Neural cell (in vitro differentiated cells): ENCODE measurements at regions not wholly inside any gene's neighbourhood (a gene's known extent, or its start where the extent isn't known, plus 50 kb on each side); places are given as distances from the start of the nearest gene placed in this dataset.

Experiments
- H2AFZ ChIP-seq: fragments of 200-600, 300-800 bp; sonication (generic), shearing (Covaris generic); 2 replicates; pipeline ENCODE4 v1.6.0; 2014; ENCODE audit warnings: low read depth, mild to moderate bottlenecking, antibody characterized with exemption, low read length, moderate library complexity
- H3F3A ChIP-seq: fragments of 200-600 bp; shearing (Covaris generic); 2 replicates; pipeline ENCODE4 v1.6.1; 2016; ENCODE audit warnings: mild to moderate bottlenecking, moderate library complexity, mixed read lengths, antibody characterized with exemption, low read length; ENCODE audit not compliant: insufficient read depth, poor library complexity, severe bottlenecking
- H3K27ac ChIP-seq: fragments of 200-600, 300-800 bp; sonication (generic), shearing (Covaris generic); 2 replicates; pipeline ENCODE4 v1.5.1; 2014; ENCODE audit warnings: mild to moderate bottlenecking, low read length, moderate library complexity
- H3K27me3 ChIP-seq: fragments of 300-800, 200-600 bp; sonication (generic), shearing (Covaris generic); 2 replicates; pipeline ENCODE4 v1.6.0; 2014; ENCODE audit warnings: mild to moderate bottlenecking, low read depth, low read length, moderate library complexity; ENCODE audit not compliant: insufficient read depth
- H3K36me3 ChIP-seq: fragments of 300-800, 200-600 bp; sonication (generic), shearing (Covaris generic); 2 replicates; pipeline ENCODE4 v1.5.1; 2014; ENCODE audit warnings: mild to moderate bottlenecking, antibody characterized with exemption, low read length, moderate library complexity; ENCODE audit not compliant: insufficient read depth
- H3K4me2 ChIP-seq: fragments of 300-800, 200-600 bp; sonication (generic), shearing (Covaris generic); 2 replicates; pipeline ENCODE4 v1.6.0; 2014; ENCODE audit warnings: mild to moderate bottlenecking, low read length
- H3K4me3 ChIP-seq: fragments of 300-800, 200-600 bp; sonication (generic), shearing (Covaris generic); 2 replicates; pipeline ENCODE4 v1.5.1; 2014; ENCODE audit warnings: mild to moderate bottlenecking, low read length, moderate library complexity
- H3K79me2 ChIP-seq: fragments of 200-600 bp; shearing (Covaris generic); replicated peaks from 2 replicates; pipeline ENCODE4 v1.6.0; 2014; ENCODE audit warnings: mild to moderate bottlenecking, low read length, moderate library complexity; ENCODE audit not compliant: insufficient read depth
- H3K9ac ChIP-seq: fragments of 300-800, 200-600 bp; sonication (generic), shearing (Covaris generic); 2 replicates; pipeline ENCODE4 v1.6.1; 2016; ENCODE audit warnings: mild to moderate bottlenecking, low read length, mixed read lengths
- H3K9me2 ChIP-seq: fragments of 200-600 bp; shearing (Covaris generic); 2 replicates; pipeline ENCODE4 v1.6.1; 2016; ENCODE audit warnings: mild to moderate bottlenecking, low read length, mixed read lengths; ENCODE audit not compliant: insufficient read depth
- H3K9me3 ChIP-seq: fragments of 200-600, 300-800 bp; sonication (generic), shearing (Covaris generic); 2 replicates; pipeline ENCODE4 v1.6.1; 2016; ENCODE audit warnings: mild to moderate bottlenecking, mixed run types, low read length, moderate library complexity, mixed read lengths
- H4K20me1 ChIP-seq: fragments of 200-600 bp; shearing (Covaris generic); 2 replicates; pipeline ENCODE4 v1.6.1; 2016; ENCODE audit warnings: mild to moderate bottlenecking, mixed run types; ENCODE audit not compliant: insufficient read depth
- EP300 ChIP-seq: fragments of 450-650 bp; conservative IDR thresholded peaks from 2 replicates; pipeline ENCODE4 v1.6.1; 2014; ENCODE audit warnings: antibody characterized with exemption, mild to moderate bottlenecking, moderate library complexity; ENCODE audit not compliant: poor library complexity, severe bottlenecking
- EZH2 ChIP-seq: fragments of 200-600, 300-800 bp; shearing (Covaris generic), sonication (generic); IDR thresholded peaks from 2 replicates; pipeline ENCODE4 v1.6.1; 2014; ENCODE audit warnings: antibody characterized with exemption, low read length, borderline replicate concordance, mild to moderate bottlenecking; ENCODE audit not compliant: insufficient read depth, poor library complexity, severe bottlenecking
- MXI1 ChIP-seq: fragments of 450-650 bp; conservative IDR thresholded peaks from 2 replicates; pipeline ENCODE4 v1.6.1; 2014; ENCODE audit warnings: antibody characterized with exemption, mild to moderate bottlenecking; ENCODE audit not compliant: poor library complexity, severe bottlenecking
- POLR2AphosphoS5 ChIP-seq: IDR thresholded peaks from 2 replicates; pipeline ENCODE4 v1.6.1; 2012
- RAD21 ChIP-seq: fragments of 450-650 bp; conservative IDR thresholded peaks from 2 replicates; pipeline ENCODE4 v1.6.1; 2014; ENCODE audit warnings: antibody characterized with exemption, mild to moderate bottlenecking, moderate library complexity
- SMC3 ChIP-seq: fragments of 450-650 bp; conservative IDR thresholded peaks from 2 replicates; pipeline ENCODE4 v1.6.1; 2014; ENCODE audit warnings: antibody characterized with exemption, mild to moderate bottlenecking, moderate library complexity; ENCODE audit not compliant: poor library complexity
- TAF1 ChIP-seq: IDR thresholded peaks from 2 replicates; pipeline ENCODE4 v1.6.1; 2012; ENCODE audit warnings: low read depth
- TF ChIP-seq, protein P1 (sequence below): IDR thresholded peaks from 2 replicates; pipeline ENCODE4 v1.6.1; 2012; ENCODE audit warnings: borderline replicate concordance
- TF ChIP-seq, protein P2 (sequence below): fragments of 450-650 bp; IDR thresholded peaks from 2 replicates; pipeline ENCODE4 v1.5.1; 2014; ENCODE audit warnings: antibody characterized with exemption, mild to moderate bottlenecking, moderate library complexity; ENCODE audit not compliant: poor library complexity, severe bottlenecking

DNA sequence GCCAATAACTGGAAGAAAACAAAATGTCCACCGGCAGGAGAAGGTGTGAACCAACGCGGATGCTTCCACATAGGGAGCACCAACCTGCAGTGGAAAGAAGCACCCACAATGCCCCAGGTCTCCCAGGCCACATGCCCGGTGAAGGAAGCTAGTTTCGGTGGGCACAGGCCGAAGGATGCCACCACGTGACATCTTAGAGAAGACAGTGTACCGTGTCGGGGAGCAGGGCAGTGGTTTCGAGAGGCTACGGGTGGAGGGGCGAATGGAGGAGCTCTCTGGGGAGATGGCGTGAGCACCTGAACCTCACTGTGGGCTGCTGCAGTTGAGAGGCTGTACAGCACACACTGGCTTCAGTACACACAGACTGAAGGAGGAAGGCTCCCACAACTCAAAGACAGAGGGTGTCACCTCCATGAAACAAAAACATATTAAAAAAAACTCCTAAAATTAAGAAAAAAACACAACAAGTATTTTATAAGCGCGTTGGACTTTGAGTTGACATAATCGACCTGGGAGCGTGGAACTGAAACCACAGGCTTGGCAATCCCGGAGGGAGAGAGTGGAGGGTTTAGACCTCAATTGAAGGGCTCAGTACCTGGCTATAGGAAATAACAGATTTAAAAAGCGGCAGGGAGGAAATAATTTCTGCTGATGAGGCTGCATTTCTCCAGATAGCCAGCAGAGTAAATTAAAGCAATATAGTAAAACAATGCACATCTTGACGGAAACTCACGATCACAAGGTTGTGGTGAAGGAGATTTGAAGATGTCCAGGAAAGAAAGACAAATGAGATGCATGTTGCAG lies 160.1 kb downstream of the RTP5 start:
- H3K79me2 ChIP-seq = no peaks in the 10 kb centered on the region
- no peaks in the 10 kb centered on the region for H4K20me1 ChIP-seq
- H3K9me3 ChIP-seq = no peaks in the 10 kb centered on the region
- no peaks in the 10 kb centered on the region for H3K9me2 ChIP-seq
- H3K27ac ChIP-seq = no peak overlapping the region
- no peak overlapping the region for H2AFZ ChIP-seq
- H3K36me3 ChIP-seq = no peaks in the 10 kb centered on the region
- H3K4me2 ChIP-seq = no peak overlapping the region
- H3F3A ChIP-seq = no peaks in the 10 kb centered on the region
- no peak overlapping the region for H3K4me3 ChIP-seq
- no peaks in the 10 kb centered on the region for H3K27me3 ChIP-seq
- H3K9ac ChIP-seq = no peak overlapping the region
- TF ChIP-seq EZH2 (no peak), SMC3 (no peak), EP300 (no peak), RAD21 (no peak), TAF1 (no peak), POLR2AphosphoS5 (no peak)
- TF ChIP-seq, protein P1, sequence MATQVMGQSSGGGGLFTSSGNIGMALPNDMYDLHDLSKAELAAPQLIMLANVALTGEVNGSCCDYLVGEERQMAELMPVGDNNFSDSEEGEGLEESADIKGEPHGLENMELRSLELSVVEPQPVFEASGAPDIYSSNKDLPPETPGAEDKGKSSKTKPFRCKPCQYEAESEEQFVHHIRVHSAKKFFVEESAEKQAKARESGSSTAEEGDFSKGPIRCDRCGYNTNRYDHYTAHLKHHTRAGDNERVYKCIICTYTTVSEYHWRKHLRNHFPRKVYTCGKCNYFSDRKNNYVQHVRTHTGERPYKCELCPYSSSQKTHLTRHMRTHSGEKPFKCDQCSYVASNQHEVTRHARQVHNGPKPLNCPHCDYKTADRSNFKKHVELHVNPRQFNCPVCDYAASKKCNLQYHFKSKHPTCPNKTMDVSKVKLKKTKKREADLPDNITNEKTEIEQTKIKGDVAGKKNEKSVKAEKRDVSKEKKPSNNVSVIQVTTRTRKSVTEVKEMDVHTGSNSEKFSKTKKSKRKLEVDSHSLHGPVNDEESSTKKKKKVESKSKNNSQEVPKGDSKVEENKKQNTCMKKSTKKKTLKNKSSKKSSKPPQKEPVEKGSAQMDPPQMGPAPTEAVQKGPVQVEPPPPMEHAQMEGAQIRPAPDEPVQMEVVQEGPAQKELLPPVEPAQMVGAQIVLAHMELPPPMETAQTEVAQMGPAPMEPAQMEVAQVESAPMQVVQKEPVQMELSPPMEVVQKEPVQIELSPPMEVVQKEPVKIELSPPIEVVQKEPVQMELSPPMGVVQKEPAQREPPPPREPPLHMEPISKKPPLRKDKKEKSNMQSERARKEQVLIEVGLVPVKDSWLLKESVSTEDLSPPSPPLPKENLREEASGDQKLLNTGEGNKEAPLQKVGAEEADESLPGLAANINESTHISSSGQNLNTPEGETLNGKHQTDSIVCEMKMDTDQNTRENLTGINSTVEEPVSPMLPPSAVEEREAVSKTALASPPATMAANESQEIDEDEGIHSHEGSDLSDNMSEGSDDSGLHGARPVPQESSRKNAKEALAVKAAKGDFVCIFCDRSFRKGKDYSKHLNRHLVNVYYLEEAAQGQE = no peak
- TF ChIP-seq, protein P2, sequence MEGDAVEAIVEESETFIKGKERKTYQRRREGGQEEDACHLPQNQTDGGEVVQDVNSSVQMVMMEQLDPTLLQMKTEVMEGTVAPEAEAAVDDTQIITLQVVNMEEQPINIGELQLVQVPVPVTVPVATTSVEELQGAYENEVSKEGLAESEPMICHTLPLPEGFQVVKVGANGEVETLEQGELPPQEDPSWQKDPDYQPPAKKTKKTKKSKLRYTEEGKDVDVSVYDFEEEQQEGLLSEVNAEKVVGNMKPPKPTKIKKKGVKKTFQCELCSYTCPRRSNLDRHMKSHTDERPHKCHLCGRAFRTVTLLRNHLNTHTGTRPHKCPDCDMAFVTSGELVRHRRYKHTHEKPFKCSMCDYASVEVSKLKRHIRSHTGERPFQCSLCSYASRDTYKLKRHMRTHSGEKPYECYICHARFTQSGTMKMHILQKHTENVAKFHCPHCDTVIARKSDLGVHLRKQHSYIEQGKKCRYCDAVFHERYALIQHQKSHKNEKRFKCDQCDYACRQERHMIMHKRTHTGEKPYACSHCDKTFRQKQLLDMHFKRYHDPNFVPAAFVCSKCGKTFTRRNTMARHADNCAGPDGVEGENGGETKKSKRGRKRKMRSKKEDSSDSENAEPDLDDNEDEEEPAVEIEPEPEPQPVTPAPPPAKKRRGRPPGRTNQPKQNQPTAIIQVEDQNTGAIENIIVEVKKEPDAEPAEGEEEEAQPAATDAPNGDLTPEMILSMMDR = no peak

DNA sequence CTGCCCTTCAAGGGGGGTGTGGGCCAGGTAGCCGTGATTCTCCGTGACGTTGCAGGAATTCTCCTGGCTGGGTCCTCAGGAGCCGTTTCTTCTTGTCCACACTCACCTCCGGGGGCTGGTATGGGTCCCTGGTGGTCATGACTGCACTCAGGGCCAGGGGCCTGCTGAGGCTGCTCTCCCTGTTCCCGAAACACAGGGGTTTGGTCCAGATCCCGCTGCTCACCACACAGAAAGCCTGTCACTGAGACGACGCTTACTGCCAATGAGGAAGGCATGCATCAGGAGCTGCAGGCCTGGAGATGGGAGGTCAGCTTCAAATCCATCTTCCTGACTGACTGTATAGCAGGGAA lies 160.7 kb downstream of the RTP5 start:
- Histone ChIP-seq H3K9ac (no peak overlapping the region), H3K79me2 (no peaks in the 10 kb centered on the region), H3K27ac (no peak overlapping the region), H3K9me3 (no peaks in the 10 kb centered on the region), H2AFZ (no peak overlapping the region), H3K27me3 (no peaks in the 10 kb centered on the region), H4K20me1 (no peaks in the 10 kb centered on the region), H3K36me3 (no peaks in the 10 kb centered on the region), H3F3A (no peaks in the 10 kb centered on the region), H3K9me2 (no peaks in the 10 kb centered on the region), H3K4me2 (no peak overlapping the region), H3K4me3 (no peak overlapping the region)
- TF ChIP-seq, protein P1 = no peak
- TF ChIP-seq EP300 (no peak), TAF1 (no peak), MXI1 (no peak), POLR2AphosphoS5 (no peak), EZH2 (no peak), RAD21 (no peak)
- TF ChIP-seq, protein P2 = no peak
